ENCODE measurements at regions not wholly inside any gene's neighbourhood (a gene's known extent, or its start where the extent isn't known, plus 50 kb on each side); places are given as distances from the start of the nearest gene placed in this dataset.

- DNase-seq (ENCODE audit: low read depth, low spot score) = peak; percentile 64
- Histone ChIP-seq H3K9me3 (ENCODE audit: low read depth, low read length) (no peaks in the 10 kb centered on the region), H3K27ac (peak overlapping the region; percentile 7; the same call in 1 of the 2 replicates), H3K4me3 (no peak overlapping the region), H3K36me3 (ENCODE audit: insufficient read depth, low read length) (no peaks in the 10 kb centered on the region), H3K9ac (ENCODE audit: insufficient read length) (no peak overlapping the region)
- TF ChIP-seq FOXP2 (optimal IDR thresholded peaks at IDR 0.05; ENCODE audit: control extremely low read depth, extremely low read length, insufficient read depth) (no peak), POLR2AphosphoS5 (IDR thresholded peaks at IDR 0.05; ENCODE audit: borderline replicate concordance, low read depth, low read length) (no peak), EZH2 (IDR thresholded peaks at IDR 0.05) (no peak)
Measured at GRCh38 chr2:203650860-203651613, 55.4 kb upstream of the CD28 start.

DNA sequence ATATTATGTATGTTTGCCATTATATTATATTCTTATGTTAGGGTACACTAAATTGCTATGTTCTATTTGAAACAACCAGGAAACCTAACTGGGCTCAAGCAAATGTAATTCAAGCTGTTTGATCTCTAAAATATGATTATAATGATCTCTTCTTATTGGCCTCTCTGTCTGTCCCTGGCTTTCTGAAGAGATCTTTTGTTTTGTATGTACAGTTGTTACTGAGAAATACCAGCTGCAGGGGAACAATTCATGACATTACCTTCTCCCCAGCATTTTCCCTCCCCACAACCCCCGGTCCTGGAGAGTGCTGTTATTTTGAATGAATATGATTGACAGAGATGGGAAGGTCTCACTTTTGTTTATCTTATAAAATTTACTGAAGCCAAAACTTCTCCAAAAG, 54.8 kb upstream of the CD28 start:
- H3K4me3 ChIP-seq = no peak overlapping the region
- H3K9me3 ChIP-seq (ENCODE audit: low read depth, low read length) = no peaks in the 10 kb centered on the region
- no peak for DNase-seq (ENCODE audit: low read depth, low spot score)
- TF ChIP-seq FOXP2 (optimal IDR thresholded peaks at IDR 0.05; ENCODE audit: control extremely low read depth, extremely low read length, insufficient read depth) = no peak
- TF ChIP-seq EZH2 (IDR thresholded peaks at IDR 0.05) = no peak
- TF ChIP-seq POLR2AphosphoS5 (IDR thresholded peaks at IDR 0.05; ENCODE audit: borderline replicate concordance, low read depth, low read length) = no peak
- H3K36me3 ChIP-seq (ENCODE audit: insufficient read depth, low read length) = no peaks in the 10 kb centered on the region
- no peak overlapping the region for H3K9ac ChIP-seq (ENCODE audit: insufficient read length)
- H3K27ac ChIP-seq = no peak overlapping the region

GRCh38 chr2:203654826-203655225, 51.6 kb upstream of the CD28 start:
- no peaks in the 10 kb centered on the region for H3K36me3 ChIP-seq (ENCODE audit: insufficient read depth, low read length)
- no peak overlapping the region for H3K27ac ChIP-seq
- no peak for DNase-seq (ENCODE audit: low read depth, low spot score)
- H3K9me3 ChIP-seq (ENCODE audit: low read depth, low read length) = no peaks in the 10 kb centered on the region
- H3K4me3 ChIP-seq = no peak overlapping the region
- no peak overlapping the region for H3K9ac ChIP-seq (ENCODE audit: insufficient read length)
- TF ChIP-seq POLR2AphosphoS5 (IDR thresholded peaks at IDR 0.05; ENCODE audit: borderline replicate concordance, low read depth, low read length) (no peak), FOXP2 (optimal IDR thresholded peaks at IDR 0.05; ENCODE audit: control extremely low read depth, extremely low read length, insufficient read depth) (no peak)

DNA sequence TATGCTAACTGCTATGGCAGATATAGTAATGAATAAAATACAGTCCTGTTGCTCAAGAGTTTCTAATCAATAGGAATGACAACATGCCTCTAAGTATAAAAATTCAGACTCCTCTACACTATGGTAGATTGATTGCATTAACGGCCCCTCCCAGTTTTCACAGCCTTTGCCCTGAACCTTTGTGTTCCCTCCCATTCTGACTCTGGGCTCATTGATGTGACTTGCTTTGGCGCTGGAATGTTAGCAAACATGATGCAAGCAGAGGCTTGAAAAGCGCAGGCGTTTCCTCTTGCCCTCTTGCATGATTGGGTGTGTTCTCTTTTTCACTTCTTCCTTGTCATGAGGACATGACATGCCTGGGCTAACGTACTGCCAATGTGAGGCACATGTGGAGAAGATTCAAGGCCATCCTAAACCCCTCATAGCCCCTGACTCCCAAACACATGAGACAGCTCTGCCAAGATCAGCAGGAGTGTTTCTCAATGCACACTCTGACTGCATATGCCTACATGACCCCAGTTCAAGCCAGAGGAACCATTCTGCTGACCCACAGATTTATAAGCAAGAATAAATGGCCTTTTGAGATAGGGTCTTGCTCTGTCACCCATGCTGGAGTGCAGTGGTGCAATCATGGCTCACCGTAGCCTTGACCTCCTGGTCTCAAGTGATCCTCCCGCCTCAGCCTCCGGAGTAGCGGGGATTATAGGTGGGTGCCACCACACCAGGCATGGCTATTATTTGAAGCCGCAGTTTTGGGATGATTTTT, 49.7 kb upstream of the CD28 start:
- H3K27ac ChIP-seq = no peak overlapping the region
- no peak for DNase-seq (ENCODE audit: low read depth, low spot score)

More for the DNA sequence above, 49.7 kb upstream of the CD28 start:
- TF ChIP-seq EZH2 (IDR thresholded peaks at IDR 0.05) (no peak), POLR2AphosphoS5 (IDR thresholded peaks at IDR 0.05; ENCODE audit: borderline replicate concordance, low read depth, low read length) (no peak), FOXP2 (optimal IDR thresholded peaks at IDR 0.05; ENCODE audit: control extremely low read depth, extremely low read length, insufficient read depth) (no peak)
- Histone ChIP-seq H3K9me3 (ENCODE audit: low read depth, low read length) (no peaks in the 10 kb centered on the region), H3K36me3 (ENCODE audit: insufficient read depth, low read length) (no peaks in the 10 kb centered on the region), H3K9ac (ENCODE audit: insufficient read length) (no peak overlapping the region), H3K4me3 (no peak overlapping the region)
